GM19372 (cell line): ENCODE measurements at regions not wholly inside any gene's neighbourhood (a gene's known extent, or its start where the extent isn't known, plus 50 kb on each side); places are given as distances from the start of the nearest gene placed in this dataset.

Experiments
- ATAC-seq: cut with Tn5 transposase; IDR thresholded peaks from one replicate; pipeline ENCODE4 v1.9.1; 2021; ENCODE audit warnings: mild to moderate bottlenecking, low read depth, moderate library complexity; ENCODE audit not compliant: unreplicated experiment

DNA sequence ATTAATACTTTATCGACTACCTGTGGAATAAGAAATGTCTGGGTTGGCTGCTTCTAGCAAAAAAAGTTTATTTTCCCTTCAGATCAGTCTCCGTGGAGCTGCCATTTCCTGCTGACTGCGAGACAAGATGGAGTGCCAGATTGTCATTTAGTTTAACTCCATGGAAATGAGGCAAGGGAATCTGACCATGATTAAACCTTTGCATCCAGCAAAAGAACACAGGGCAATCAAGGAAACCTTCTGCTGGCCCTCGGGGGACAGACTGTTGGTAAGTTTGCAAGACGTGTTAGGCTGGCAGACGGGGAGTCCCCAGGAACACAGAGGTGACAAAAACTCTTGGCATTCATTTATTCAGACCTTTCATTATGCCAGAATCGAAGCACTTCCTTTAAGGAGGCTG is 52.2 kb upstream of the SPACA1 start:
- no peak for ATAC-seq

DNA sequence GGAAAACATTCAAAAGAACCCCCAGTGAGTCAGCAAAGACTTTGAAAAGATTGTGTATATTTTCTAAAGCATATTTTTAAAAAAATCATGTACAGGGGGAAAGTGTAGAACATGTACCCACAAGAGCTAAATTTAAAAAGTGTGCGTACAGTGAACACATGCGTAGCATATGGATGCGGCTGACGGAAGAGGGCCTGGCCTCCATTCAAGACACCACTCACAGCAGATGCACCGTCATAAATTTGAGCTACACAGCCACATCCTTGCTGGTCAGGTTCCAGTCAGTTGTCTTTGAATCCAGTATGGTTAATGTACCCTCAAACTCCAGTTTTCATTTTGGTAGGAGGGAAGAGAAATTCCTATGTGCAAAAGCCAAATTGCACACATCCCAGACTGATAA is 54.3 kb upstream of the SPACA1 start:
- no peak for ATAC-seq

DNA sequence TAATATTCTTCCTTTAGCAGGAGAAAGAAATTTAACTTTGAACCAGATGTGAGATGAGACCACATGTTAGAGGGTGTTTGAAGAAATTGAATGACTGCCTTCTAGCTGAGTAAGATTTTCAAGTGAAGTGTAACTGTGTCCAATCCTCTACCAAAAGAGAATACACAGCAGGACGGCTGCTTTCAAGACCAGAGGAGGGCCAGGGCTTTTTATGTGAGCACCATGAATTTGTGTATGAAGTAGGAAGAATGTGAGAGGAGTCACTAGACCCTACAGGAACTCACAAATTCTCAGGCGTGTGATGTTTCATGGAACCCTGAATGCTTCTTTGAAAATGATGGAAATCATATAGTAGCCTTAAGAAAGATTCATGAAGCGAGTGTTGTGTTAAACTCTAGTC is 56.8 kb upstream of the SPACA1 start:
- ATAC-seq = no peak

DNA sequence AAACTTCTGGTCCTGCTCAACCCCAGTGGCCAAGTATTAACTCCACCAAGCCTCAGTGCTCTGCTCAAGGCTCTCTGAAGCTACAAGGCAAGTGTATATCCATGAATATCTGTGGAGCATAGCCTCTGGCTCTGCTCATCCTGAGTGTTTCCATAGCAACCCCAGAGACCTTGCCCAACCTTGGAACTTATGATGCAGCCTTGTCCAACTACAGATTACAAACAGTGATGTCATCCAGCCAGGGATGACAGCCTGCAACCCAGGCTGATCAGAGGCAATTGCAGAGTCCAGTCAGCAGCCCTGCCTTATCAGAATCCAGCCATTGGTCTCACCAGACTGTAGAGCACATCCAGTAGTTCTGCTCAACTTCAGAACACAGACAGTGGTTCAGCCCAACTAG is 65.5 kb upstream of the SPACA1 start:
- ATAC-seq = no peak

DNA sequence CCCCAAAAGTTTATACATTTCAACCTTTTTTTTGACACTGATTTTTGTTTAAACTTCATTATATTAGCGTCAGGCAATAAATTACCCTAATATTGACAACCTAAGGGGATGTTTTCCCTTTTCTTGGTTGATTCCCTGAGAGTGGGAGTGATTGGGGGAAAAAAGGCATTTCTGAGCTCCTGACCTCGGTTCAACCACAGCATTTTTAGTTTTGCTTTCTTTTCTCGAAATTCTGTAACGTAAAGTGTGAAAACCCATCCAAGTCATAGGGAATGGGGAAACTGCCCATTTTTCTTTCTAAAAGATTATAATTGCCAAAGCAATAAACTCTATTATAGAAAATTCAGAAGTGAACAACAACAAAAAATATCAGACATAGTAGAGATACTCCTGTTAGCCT is 67.9 kb upstream of the SPACA1 start:
- ATAC-seq = no peak

DNA sequence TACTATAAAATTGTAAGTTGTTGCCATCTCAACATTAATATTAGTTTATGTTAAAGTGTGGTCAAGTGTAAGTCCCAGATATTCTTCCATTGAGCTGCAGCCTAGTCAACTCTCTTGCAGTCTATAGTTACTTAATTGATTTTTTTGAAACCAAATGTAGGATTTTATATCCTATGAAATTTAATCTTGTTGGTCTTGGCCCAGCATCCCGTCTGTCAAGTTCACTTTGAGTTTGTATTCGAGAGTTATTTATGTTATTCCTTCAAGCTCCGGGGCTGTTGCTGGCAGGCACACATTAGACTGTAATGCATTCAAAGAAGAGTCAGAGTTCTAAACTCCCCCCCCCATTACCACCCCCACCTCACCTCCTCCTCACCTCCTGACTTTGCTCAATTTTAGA is 71.0 kb upstream of the SPACA1 start:
- no peak for ATAC-seq

DNA sequence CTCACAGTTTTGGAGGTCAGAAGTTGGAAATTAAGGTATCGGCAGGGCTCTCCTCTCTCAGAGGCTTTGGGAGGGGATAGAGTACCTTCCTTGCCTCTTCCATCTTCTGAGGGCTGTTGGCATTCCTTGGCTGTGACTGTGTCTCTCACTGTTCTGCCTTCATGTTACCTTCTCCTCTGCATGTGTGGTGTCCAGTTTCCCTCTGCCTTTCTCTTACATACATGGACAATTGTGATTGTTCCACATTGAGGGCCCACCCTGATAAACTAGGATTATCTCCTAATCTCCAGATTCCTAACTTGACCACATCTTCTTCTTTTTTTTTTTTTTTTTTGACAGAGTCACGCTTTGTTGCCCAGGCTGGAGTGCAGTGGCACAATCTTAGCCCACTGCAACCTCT is 72.1 kb upstream of the SPACA1 start:
- no peak for ATAC-seq

DNA sequence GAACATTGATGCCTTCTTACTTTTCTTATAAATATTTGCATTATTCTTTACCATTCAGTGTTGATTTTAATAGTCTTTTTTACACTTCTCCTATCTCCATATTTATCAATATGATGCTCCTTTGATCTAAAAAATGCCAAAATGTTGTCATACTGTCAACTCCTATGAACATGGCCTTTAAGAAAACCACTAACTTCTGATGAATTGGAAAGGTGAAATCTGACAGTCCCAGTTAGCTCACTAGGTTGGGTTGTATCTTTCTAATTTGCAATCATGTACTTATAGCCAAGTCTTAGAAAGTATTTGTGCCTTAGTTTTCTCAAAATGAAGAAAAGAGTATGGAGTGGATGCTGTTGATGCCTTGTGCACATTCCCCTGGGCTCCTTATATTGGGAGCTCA is 75.4 kb upstream of the SPACA1 start:
- ATAC-seq = no peak

DNA sequence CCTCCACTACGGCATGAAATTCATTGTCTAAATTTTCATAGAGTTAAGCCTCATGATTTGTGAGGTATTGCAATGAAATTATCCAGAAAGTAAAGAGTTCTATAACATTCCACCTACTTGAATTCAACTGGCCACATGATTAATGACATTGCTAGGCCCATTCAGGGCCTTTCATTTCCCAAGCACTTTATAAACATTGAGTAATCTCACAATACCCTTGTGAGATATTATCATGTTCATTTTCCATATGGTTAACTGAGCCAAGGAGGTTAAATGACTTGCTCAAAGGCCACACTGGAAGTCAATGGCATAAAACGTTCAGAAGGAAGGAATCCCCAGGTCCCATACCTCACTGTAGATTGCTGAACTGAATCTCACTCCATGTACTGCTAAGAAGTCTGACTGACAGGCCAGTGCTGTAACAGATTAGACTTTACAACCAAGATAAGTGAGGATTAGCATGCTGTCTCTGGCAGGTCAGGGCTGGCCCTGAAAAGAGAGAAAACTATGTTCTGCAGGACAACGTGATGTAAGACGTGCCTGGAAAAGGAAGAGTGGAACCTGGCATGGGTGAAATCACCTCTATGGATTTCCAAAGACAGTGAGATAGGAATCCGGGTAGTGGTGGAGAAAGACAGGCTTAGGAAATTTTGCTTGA is 75.9 kb upstream of the SPACA1 start:
- ATAC-seq = no peak

DNA sequence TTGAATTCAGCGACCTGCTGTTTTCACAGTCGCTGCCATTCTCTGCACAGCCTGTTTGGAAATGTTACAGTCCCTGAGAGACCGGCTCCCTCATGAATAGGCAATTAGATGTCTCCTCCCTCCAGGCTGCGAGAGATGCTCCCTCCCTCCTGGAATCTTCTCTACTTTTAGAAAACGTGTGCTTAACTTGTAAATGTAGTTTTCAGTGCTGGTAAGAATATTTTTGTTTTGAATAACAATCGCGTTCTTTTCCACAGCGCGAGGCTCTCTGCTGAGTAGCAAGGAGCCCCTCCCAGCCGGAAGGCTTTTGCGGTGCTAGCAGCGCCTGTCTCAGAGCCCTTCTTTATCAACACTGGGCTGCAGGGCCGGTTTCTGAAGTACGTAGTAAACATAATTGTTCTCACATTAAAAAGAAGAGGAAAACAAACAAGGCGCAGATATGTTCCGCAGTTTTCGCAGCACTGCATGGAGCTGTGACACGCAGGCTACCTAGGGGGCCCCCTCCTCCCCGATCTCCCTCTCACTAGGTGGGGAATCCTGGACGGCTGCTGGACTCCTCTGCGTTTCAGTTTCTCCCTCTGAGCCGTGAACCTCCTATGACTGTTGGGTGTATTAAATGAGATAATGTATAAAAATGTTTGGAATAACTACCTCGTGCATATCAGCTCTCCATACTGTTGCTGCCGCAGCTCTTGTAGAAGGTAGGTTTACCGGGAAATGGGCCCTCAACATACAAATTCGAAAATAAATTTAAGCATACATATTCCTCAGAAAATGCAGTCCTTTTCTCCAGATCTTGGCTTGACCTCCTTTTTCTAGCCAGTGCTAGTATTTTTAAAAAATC is 79.0 kb upstream of the SPACA1 start:
- peak; percentile 72 for ATAC-seq

DNA sequence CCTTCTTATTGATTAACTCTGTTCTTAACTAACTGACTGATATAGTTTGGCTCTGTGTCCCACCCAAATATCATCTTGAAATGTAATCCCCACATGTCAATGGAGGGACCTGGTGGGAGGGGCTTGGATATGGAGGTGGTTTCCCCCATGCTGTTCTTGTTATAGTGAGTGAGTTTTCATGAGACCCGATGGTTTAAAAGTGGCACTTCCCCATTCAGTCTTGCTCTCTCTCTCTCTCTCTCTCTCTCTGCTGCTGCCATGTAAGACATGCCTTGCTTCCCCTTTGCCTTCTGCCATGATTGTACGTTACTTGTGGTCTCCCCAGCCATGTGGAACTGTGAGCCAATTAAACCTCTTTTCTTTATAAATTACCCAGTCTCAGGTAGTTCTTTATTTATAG is 81.8 kb upstream of the SPACA1 start:
- no peak for ATAC-seq

DNA sequence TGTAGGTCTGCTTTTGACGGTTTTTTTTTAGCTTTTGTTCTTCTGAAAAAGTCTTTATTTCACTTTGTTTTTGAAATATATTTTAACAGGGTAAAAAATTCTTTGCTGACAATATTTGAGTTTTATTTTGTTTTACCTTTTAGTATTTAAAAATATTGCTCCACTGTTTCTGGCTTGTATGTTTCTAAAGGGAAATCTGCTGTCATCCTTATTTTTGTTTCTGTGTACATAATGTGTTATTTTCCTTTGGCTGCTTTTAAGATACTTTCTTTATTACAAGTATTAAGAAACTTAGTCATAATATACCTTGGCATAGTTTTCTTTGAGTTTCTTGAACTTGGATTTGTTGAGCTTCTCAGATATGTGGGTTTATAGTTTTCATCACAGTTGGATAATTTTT is 88.6 kb upstream of the SPACA1 start:
- ATAC-seq = no peak

DNA sequence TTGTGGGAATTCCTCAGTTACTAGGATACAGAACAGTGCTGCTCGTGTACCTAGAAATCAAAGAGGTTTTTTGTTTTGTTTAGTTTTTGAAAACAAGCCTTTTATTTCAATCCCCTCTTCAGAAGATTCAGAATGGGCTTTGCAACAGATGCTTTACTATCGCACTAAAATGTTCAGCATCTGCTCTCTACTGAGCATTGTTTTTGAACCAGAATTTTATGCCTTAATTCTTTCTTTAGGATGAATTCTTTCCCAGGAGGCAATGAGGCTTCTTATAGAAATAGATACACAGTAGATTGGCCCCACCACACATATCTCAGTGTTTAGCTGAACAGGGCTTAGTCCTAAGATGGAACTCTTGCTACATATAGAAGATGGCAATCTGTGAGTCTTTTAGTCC is 95.9 kb upstream of the SPACA1 start:
- no peak for ATAC-seq

DNA sequence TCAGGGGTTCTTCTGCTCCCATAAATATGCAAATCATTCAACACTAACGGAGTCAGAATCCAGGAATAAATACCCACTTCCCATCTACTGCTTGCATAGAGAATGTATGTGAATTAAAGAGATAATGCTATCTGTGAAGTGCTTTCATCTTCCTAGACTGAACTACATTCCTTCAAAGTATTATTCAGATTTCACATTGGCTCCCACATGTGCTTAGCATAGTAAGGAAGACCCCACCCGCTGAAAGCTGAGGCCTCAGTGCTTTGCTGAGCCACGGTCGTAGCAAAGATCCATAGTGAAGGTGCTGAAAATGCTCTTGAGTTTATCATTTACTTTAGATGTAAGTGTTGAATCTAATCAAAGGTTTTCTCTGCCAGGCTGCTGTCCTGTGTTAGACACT is 97.0 kb upstream of the SPACA1 start:
- no peak for ATAC-seq

DNA sequence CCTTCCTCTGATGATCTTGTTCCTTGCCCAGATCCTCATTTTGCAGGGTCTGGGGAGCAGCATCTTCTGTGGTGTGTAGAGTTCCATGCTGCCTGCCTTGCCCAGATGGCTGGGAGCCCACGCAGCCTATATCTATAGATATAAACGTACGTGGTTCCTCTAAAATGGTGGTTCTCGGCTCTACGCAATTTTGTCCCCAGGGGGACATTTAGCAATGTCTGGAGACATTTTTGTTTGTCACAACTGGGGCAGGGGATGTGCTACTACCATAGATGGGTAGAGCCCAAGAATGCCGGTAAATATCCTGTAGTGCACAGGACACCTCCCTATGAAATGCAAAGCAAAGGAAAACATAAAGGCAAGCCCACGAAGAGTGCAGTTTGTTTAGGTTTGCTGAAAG is 98.4 kb upstream of the SPACA1 start:
- ATAC-seq = no peak

DNA sequence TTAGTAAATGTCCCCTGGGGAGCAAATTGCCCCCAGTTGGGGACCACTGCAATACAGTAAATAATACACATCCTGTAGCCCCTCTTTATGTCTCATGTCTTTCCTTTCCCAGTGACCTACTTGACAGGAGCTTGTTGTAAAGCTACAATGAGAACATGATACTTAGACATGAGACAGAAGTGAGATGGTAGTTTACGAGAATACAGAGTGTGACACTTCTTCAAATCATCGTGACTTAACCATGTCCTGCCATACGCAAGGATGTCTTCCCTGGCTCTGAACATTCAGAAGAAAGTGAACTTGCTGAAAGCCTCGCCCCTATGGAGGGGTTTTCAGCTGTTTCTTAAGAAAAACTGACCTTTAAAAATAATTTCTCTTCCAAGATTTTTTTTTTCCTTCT is 101.0 kb upstream of the SPACA1 start:
- ATAC-seq = no peak

DNA sequence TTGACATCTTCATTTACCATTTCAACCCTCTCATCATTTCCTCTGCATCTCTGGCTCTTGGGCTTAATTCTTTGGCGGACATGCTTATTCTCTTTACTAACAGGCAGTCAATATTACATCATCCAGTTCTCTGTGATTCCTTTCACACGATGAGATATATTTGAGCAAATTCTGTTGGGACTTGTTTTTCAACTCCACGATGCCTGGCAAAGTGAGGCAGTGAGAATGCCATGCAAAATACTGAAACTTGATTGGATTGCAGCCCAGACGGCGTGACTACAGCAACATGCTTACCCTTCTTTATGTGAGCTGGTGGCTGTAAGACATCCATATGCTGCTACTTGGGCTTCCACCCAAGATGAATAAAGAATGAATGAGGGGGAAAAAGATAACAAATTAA is 101.7 kb upstream of the SPACA1 start:
- no peak for ATAC-seq

DNA sequence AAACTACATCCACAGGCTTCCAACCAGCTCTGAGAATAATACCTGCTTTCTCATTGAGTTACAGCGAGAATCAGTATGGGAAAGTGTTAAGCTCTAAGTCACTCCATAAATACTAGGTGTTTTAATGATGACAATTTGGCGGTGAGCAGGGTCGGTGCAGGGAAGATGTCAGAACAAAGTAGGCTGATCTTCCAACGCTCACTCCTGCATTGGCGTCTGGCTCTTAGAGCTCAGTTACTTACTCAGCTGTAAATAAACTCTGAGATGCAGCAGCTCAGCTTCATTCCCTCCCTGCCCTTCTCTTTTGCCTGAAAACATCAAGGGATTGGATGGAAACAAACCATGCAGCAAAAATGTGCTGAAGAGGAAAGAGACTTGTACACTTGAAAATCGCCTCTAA is 102.5 kb upstream of the SPACA1 start:
- ATAC-seq = no peak

DNA sequence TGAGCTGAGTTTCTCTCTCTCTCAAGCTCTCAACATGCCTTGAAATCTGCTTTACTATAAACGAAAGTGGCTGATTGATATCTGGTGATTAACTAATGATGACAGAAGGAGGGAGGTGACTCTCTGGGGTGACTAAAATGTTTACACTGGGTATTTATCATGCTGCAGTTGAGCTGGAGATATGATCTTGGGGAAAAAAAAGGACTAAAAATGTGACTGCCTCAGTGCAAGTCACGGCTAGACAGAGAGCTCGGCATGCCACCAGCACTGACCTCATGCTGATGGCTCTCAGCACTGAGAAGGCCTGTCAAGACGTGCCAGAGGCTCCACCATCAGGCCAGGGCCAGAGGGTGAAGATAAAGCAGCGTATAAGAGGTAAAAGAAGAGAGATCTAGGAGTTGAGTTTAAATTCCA is 103.1 kb upstream of the SPACA1 start:
- ATAC-seq = no peak

DNA sequence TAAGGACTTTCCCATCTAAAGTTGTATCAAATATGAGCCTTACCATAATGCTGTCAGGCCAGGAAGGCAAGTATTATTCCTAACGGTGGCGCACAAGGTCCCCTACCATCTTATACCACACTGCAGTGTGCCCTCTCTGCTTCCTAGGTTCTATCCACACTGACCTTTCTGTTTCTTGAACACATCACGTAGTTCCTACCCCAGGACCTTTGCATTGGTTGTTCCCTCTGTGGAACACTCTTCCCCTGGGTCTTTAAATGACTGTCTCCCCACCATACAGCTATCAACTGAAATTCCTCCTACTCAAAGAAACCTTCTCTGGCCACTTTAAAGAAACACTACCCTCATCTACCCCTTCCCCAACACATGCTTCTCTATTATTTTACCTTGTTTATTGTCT is 104.5 kb upstream of the SPACA1 start:
- ATAC-seq = no peak

DNA sequence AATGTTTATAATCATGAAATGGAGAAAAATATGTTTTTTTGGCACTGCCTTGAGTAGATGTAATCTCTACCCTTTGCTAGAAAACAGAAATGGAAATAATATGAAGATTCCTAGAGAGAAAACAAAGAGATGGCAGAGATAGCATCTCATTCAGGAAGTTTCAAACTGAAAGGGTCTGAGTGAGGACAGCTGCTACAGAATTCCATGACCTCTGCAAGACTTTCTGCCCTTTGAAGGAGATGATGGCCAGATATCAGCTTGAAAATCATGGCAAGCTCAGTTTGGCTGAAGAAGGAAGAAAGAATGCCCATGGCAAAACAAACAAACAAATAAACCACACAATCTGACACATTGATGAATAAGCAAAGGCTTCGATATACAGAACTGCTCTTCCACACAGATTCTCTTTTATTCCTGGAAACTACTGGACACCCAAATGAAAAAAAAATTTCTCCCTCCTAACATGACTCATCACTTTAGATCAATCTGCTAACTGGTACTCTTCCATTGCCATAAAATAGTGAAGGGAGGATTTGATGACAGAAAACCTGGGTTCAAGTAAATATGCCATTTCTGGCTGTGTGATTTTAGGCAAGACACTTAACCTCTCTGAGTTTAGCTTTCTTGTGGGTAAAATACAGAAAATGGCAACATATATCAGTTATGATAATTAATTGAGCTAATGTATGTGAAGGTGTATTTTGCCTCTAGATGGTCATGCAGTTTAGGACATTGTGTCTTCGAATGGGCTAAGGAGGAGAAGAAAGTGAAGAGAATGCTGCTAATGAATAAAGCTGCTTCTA is 105.9 kb upstream of the SPACA1 start:
- ATAC-seq = no peak

DNA sequence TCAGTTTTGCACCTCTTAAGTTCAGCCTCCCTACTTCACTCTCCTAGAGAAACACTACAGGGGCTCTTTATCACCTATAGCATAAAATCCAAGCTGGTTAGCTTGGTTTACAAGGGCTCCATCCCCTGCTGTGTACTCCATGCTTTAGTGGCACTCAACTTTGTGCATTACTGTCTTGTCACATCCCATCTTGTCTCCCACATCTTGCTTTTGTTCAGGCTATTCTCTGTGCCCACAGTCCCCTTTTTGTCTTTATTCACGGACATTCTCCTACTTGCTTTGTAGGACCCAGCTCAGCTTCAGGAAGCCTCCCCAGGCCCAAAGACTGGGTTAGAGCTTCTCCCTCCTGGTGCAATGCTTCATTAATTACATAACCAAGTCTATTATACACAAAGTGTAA is 107.9 kb upstream of the SPACA1 start:
- ATAC-seq = no peak
